AG04450 (cell line): ENCODE measurements at regions not wholly inside any gene's neighbourhood (a gene's known extent, or its start where the extent isn't known, plus 50 kb on each side); places are given as distances from the start of the nearest gene placed in this dataset.

Experiments
- CTCF ChIA-PET: fragments of 300-600, 350-600 bp; formaldehyde crosslinking; extraction: SDS; loops from one replicate; lab custom pipeline; 2022; ENCODE audit warnings: antibody characterized with exemption, inconsistent platforms; lab: Charles Lee
- POLR2A ChIA-PET: fragments of 350-600 bp; formaldehyde crosslinking; extraction: SDS; loops from one replicate; lab custom pipeline; 2021; ENCODE audit warnings: antibody characterized with exemption, inconsistent platforms; lab: Yijun Ruan, JAX
- DNase-seq: peaks from one replicate; pipeline ENCODE4 v3.0.0-alpha.2; 2011; ENCODE audit warnings: low read depth, low spot score
- H3K27ac ChIP-seq: one replicate; pipeline ENCODE4 v1.5.1; 2012; ENCODE audit warnings: low read depth, low read length, control low read depth
- H3K27me3 ChIP-seq: one replicate; pipeline ENCODE4 v1.6.0; 2012; ENCODE audit warnings: low read length; ENCODE audit not compliant: control insufficient read depth, insufficient read depth
- H3K4me3 ChIP-seq: 2 replicates; pipeline ENCODE4 v1.5.1; 2011; ENCODE audit warnings: mild to moderate bottlenecking, low read depth, low read length, control low read depth
- H3K9me3 ChIP-seq: 2 replicates; pipeline ENCODE4 v1.5.1; 2012; ENCODE audit warnings: low read length; ENCODE audit not compliant: control insufficient read depth, insufficient read depth
- CTCF ChIP-seq: IDR thresholded peaks from 2 replicates; pipeline ENCODE4 v1.5.1; 2011; ENCODE audit warnings: low read depth, low read length, control low read depth, inconsistent platforms

GRCh38 chr2:14157816-14158215, 474.7 kb upstream of the LRATD1 start:
- H3K9me3 ChIP-seq = no peaks in the 10 kb centered on the region
- H3K27ac ChIP-seq = no peak overlapping the region
- no peaks in the 10 kb centered on the region for H3K27me3 ChIP-seq
- no peak for TF ChIP-seq CTCF
- ChIA-PET POLR2A (no interaction called here), CTCF (no interaction called here)
- DNase-seq = no peak
- H3K4me3 ChIP-seq = no peak overlapping the region

- POLR2A ChIA-PET = no interaction called here
- CTCF ChIA-PET = no interaction called here
These were observed 452.2 kb upstream of the LRATD1 start for GRCh38 chr2:14180333-14180732.

GRCh38 chr2:14182227-14182946, 450.1 kb upstream of the LRATD1 start:
- POLR2A ChIA-PET = no interaction called here

More at GRCh38 chr2:14180333-14180732, 452.2 kb upstream of the LRATD1 start:
- no peak overlapping the region for H3K27ac ChIP-seq
- peaks cover 17% of the 10 kb centered on the region for H3K9me3 ChIP-seq
- TF ChIP-seq CTCF = no peak
- H3K27me3 ChIP-seq = no peaks in the 10 kb centered on the region
- no peak for DNase-seq
- no peak overlapping the region for H3K4me3 ChIP-seq

GRCh38 chr2:14185906-14186305, 446.6 kb upstream of the LRATD1 start:
- no peak overlapping the region for H3K27ac ChIP-seq
- peaks cover 17% of the 10 kb centered on the region for H3K9me3 ChIP-seq
- no peaks in the 10 kb centered on the region for H3K27me3 ChIP-seq
- ChIA-PET CTCF (no interaction called here), POLR2A (no interaction called here)
- TF ChIP-seq CTCF = no peak
- no peak for DNase-seq
- no peak overlapping the region for H3K4me3 ChIP-seq

More at GRCh38 chr2:14182227-14182946, 450.1 kb upstream of the LRATD1 start:
- no peak overlapping the region for H3K27ac ChIP-seq
- H3K4me3 ChIP-seq = no peak overlapping the region
- DNase-seq = no peak
- H3K27me3 ChIP-seq = no peaks in the 10 kb centered on the region
- H3K9me3 ChIP-seq = peaks cover 17% of the 10 kb centered on the region
- TF ChIP-seq CTCF = no peak
- CTCF ChIA-PET = no interaction called here

- Histone ChIP-seq H3K9me3 (peaks cover 3% of the 10 kb centered on the region; the same call in 1 of the 2 replicates), H3K27me3 (no peaks in the 10 kb centered on the region), H3K4me3 (no peak overlapping the region), H3K27ac (no peak overlapping the region)
- CTCF ChIA-PET = no interaction called here
- no peak for DNase-seq
- no peak for TF ChIP-seq CTCF
- POLR2A ChIA-PET = no interaction called here
These were observed 444.1 kb upstream of the LRATD1 start for GRCh38 chr2:14188446-14188845.
